Endodermal cell (in vitro differentiated cells): ENCODE measurements at regions not wholly inside any gene's neighbourhood (a gene's known extent, or its start where the extent isn't known, plus 50 kb on each side); places are given as distances from the start of the nearest gene placed in this dataset.

Experiments
- DNase-seq: peaks from one replicate; pipeline ENCODE4 v3.0.0-alpha.2; 2017
- H3K27ac ChIP-seq: 2 replicates; pipeline ENCODE4 v1.5.1; 2013; ENCODE audit warnings: mild to moderate bottlenecking, low read depth, low read length, moderate library complexity
- H3K27me3 ChIP-seq: 2 replicates; pipeline ENCODE4 v1.6.1; 2013; ENCODE audit warnings: mild to moderate bottlenecking, low read length, moderate library complexity; ENCODE audit not compliant: insufficient read depth, control insufficient read depth, poor library complexity, severe bottlenecking
- H3K36me3 ChIP-seq: 2 replicates; pipeline ENCODE4 v1.7.0; 2013; ENCODE audit warnings: mild to moderate bottlenecking, low read length, moderate library complexity; ENCODE audit not compliant: control insufficient read depth, insufficient read depth
- H3K4me1 ChIP-seq: one replicate; pipeline ENCODE4 v1.7.0; 2013; ENCODE audit warnings: low read length; ENCODE audit not compliant: control insufficient read depth, insufficient read depth
- H3K4me3 ChIP-seq: 2 replicates; pipeline ENCODE4 v1.5.1; 2013; ENCODE audit warnings: mild to moderate bottlenecking, low read length, moderate library complexity
- H3K9ac ChIP-seq: 2 replicates; pipeline ENCODE4 v1.6.1; 2013; ENCODE audit warnings: mild to moderate bottlenecking, low read length, moderate library complexity; ENCODE audit not compliant: poor library complexity, severe bottlenecking; ENCODE audit errors: extremely low read depth
- H3K9me3 ChIP-seq: 2 replicates; pipeline ENCODE4 v1.6.1; 2013; ENCODE audit warnings: mild to moderate bottlenecking, low read length, moderate library complexity; ENCODE audit not compliant: control insufficient read depth
- H3K27ac Mint-ChIP-seq: 2 replicates; pipeline ENCODE4 v1.8.0; 2020; ENCODE audit warnings: mixed read lengths
- H3K27me3 Mint-ChIP-seq: 2 replicates; pipeline ENCODE4 v1.8.0; 2021; ENCODE audit warnings: mild to moderate bottlenecking, mixed read lengths; ENCODE audit not compliant: insufficient read depth
- H3K36me3 Mint-ChIP-seq: 2 replicates; pipeline ENCODE4 v1.8.0; 2020; ENCODE audit warnings: low read depth, mixed read lengths
- H3K4me1 Mint-ChIP-seq: 2 replicates; pipeline ENCODE4 v1.8.0; 2020; ENCODE audit warnings: mixed read lengths
- H3K4me3 Mint-ChIP-seq: 2 replicates; pipeline ENCODE4 v1.8.0; 2020; ENCODE audit warnings: mild to moderate bottlenecking, moderate library complexity, mixed read lengths
- H3K9me3 Mint-ChIP-seq: 2 replicates; pipeline ENCODE4 v1.8.0; 2020; ENCODE audit warnings: mild to moderate bottlenecking, mixed read lengths
- CTCF ChIP-seq: fragments of 200-600 bp; sonication (generic); conservative IDR thresholded peaks from 2 replicates; pipeline ENCODE4 v1.5.0; 2021; ENCODE audit warnings: antibody characterized with exemption, mild to moderate bottlenecking
- WGBS, 2 experiments: methylation state at CpG; one replicate each; pipeline versions ENCODE4 v1.1.5 to v1.1.7; 2013; ENCODE audit warnings: missing lambda C conversion rate in 2 of 2, mixed read lengths in 1 of 2; ENCODE audit not compliant: insufficient coverage in 1 of 2, insufficient read length in 1 of 2; 5-methylcytosine and 5-hydroxymethylcytosine counted together

GRCh38 chr6:142675517-142675916, 269.5 kb downstream of the HIVEP2 start:
- no peaks in the 10 kb centered on the region for H3K9me3 ChIP-seq
- no peaks in the 10 kb centered on the region for H3K36me3 ChIP-seq
- Mint-ChIP-seq H3K4me1 (no peaks in the 10 kb centered on the region), H3K27ac (no peak overlapping the region), H3K36me3 (no peaks in the 10 kb centered on the region), H3K4me3 (no peak overlapping the region), H3K9me3 (no peaks in the 10 kb centered on the region), H3K27me3 (peaks cover 17% of the 10 kb centered on the region)
- WGBS, 2 experiments: 85 to 91% methylated on average over 5 of the region's 5 CpGs
- no peak for TF ChIP-seq CTCF
- H3K27me3 ChIP-seq: peaks cover 10% of the 10 kb centered on the region
- no peaks in the 10 kb centered on the region for H3K4me1 ChIP-seq
- H3K9ac ChIP-seq: no peak overlapping the region
- no peak overlapping the region for H3K27ac ChIP-seq
- DNase-seq: no peak
- no peak overlapping the region for H3K4me3 ChIP-seq

- WGBS, 2 experiments: 89 to 93% methylated on average over 4 to 5 of the region's 5 CpGs
- no peaks in the 10 kb centered on the region for H3K36me3 Mint-ChIP-seq
- no peak for DNase-seq
Measured at GRCh38 chr6:142676027-142676443, 268.9 kb downstream of the HIVEP2 start.

GRCh38 chr6:142676647-142677192, 268.3 kb downstream of the HIVEP2 start:
- Histone ChIP-seq H3K9me3 (no peaks in the 10 kb centered on the region), H3K4me1 (no peaks in the 10 kb centered on the region), H3K27ac (no peak overlapping the region), H3K4me3 (no peak overlapping the region), H3K9ac (no peak overlapping the region), H3K36me3 (no peaks in the 10 kb centered on the region), H3K27me3 (peaks cover 3% of the 10 kb centered on the region)
- H3K27ac Mint-ChIP-seq: no peak overlapping the region
- no peaks in the 10 kb centered on the region for H3K36me3 Mint-ChIP-seq
- H3K4me1 Mint-ChIP-seq: no peaks in the 10 kb centered on the region
- DNase-seq: no peak
- peaks cover 9% of the 10 kb centered on the region for H3K27me3 Mint-ChIP-seq
- no peaks in the 10 kb centered on the region for H3K9me3 Mint-ChIP-seq
- 94 to 96% methylated on average over 5 of the region's 5 CpGs for WGBS, 2 experiments
- H3K4me3 Mint-ChIP-seq: no peak overlapping the region
- no peak for TF ChIP-seq CTCF

More at GRCh38 chr6:142676027-142676443, 268.9 kb downstream of the HIVEP2 start:
- H3K27ac Mint-ChIP-seq: no peak overlapping the region
- Histone ChIP-seq H3K4me3 (no peak overlapping the region), H3K9me3 (no peaks in the 10 kb centered on the region), H3K36me3 (no peaks in the 10 kb centered on the region), H3K4me1 (no peaks in the 10 kb centered on the region), H3K27ac (no peak overlapping the region), H3K9ac (no peak overlapping the region), H3K27me3 (peaks cover 10% of the 10 kb centered on the region)
- H3K27me3 Mint-ChIP-seq: peaks cover 12% of the 10 kb centered on the region
- H3K9me3 Mint-ChIP-seq: no peaks in the 10 kb centered on the region
- no peak overlapping the region for H3K4me3 Mint-ChIP-seq
- no peak for TF ChIP-seq CTCF
- H3K4me1 Mint-ChIP-seq: no peaks in the 10 kb centered on the region
